HPDE6-E6E7 (cell line): ENCODE measurements at regions not wholly inside any gene's neighbourhood (a gene's known extent, or its start where the extent isn't known, plus 50 kb on each side); places are given as distances from the start of the nearest gene placed in this dataset.
"Not testable (repeated sequence)": the region's sequence is repeated elsewhere in the genome, so short reads cannot be mapped to it uniquely, and the experiment has no call there.

Source experiments
- DNase-seq: peaks from one replicate; pipeline ENCODE4 v3.0.0; 2011; ENCODE audit warnings: missing footprints; ENCODE audit errors: extremely low spot score

- not testable (repeated sequence) for DNase-seq
Measured at GRCh38 chr4:127529879-127530278, 102.9 kb upstream of the INTU start.

- no peak for DNase-seq
Measured at GRCh38 chr4:127533028-127533700, 99.6 kb upstream of the INTU start.

GRCh38 chr4:127534041-127534825 lies 98.5 kb upstream of the INTU start:
- DNase-seq: no peak

DNA sequence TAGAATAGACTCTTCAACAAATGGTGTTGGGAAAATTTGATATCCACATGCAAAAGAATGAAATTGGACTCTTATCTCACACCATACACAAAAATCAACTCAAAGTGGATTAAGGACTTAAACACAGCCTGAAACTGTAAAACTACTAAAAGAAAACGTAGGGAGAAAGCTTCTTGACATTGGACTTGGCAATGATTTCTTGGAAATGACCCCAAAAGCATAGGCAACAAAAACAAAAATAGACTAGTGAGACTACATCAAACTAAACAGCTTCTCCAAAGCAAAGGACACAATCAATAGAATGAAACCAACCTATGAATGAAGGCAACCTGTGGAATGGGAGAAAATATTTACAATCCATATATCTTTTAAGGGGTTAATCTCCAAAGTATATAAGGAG lies 94.7 kb upstream of the INTU start:
- DNase-seq: no peak

DNA sequence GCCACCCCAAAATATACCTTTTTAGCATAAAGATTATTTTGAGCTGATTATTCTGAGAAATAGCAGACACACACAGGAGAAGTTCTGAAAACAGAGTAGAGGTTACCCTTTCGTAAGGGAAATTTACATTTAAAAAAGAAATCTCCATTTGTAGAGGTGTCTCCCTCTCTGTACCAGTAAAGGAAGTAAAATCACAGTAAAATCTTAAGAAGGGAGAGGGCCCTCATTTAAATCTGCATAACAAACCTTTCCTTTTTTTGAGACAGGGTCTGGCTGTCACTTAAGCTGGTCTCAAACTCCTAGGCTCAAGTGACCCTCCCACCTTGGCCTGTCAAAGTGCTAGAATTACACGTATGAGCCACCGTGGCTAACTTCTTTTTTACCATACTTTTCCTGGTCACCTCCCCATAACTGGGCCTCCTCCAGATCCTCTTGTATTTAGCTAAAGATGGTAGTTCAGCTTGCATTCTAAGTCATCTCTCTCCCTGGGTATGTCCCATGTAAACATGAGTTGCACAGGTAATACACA lies 92.2 kb upstream of the INTU start:
- no peak for DNase-seq

DNA sequence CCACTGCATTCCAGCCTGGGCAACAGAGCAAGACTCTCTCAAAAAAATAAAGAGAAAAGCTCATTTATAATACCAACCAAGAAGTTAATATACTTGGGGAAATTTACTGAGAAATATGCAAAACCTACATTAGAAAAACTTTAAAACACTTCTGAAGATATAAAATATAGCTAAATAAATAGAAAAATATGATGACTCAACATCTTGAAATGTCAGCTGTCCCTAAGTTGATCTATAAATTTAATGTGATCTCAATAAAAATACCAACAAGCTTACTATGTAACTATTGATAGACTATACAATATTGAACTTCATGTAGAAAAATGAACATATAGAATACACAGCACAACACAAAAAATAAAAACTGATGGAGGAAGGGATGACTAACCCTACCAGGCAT lies 87.5 kb upstream of the INTU start:
- no peak for DNase-seq

DNA sequence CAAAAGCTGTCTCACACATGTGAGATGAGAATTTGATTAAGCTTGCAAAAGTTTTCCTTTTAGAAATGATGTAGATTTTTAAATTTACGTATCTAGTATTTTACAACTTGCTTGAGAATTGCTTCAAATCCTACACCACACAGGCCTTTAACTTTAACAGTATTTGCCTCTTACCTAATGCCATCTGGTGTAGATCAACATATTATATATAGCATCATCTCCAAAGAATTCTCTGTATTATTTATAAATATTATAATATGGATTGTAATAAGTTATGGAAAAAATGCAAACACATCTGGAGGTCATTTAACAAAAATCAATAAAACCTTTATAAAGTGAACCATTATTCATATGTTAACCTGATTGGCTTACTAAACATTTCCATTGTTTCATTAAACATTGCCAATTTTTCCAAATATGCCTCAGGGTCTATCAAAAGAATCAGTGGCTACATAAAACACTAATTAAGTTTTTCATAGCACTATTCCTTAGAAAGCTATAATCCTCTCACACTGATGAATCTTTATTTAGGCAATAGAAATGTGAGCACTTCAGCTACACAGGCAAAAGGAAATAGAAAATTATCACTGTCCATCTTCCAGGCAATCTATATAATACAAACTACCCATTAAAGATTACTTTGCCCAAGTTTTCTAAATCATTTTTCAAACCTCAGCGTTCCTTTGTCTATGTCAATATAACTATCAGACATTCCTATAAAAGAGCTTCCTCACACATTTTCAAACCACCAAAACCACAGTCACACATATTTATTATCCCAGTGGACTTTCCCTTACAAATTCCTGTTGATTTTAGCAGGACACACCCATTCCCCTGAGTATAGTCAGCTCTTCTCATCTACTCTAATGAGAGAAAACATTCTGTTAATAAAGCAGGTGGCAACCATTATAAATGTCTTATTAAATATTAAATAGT lies 83.5 kb upstream of the INTU start:
- no peak for DNase-seq

GRCh38 chr4:127555106-127555505 lies 77.7 kb upstream of the INTU start:
- DNase-seq: no peak

GRCh38 chr4:127558088-127558487 lies 74.7 kb upstream of the INTU start:
- DNase-seq: no peak

DNA sequence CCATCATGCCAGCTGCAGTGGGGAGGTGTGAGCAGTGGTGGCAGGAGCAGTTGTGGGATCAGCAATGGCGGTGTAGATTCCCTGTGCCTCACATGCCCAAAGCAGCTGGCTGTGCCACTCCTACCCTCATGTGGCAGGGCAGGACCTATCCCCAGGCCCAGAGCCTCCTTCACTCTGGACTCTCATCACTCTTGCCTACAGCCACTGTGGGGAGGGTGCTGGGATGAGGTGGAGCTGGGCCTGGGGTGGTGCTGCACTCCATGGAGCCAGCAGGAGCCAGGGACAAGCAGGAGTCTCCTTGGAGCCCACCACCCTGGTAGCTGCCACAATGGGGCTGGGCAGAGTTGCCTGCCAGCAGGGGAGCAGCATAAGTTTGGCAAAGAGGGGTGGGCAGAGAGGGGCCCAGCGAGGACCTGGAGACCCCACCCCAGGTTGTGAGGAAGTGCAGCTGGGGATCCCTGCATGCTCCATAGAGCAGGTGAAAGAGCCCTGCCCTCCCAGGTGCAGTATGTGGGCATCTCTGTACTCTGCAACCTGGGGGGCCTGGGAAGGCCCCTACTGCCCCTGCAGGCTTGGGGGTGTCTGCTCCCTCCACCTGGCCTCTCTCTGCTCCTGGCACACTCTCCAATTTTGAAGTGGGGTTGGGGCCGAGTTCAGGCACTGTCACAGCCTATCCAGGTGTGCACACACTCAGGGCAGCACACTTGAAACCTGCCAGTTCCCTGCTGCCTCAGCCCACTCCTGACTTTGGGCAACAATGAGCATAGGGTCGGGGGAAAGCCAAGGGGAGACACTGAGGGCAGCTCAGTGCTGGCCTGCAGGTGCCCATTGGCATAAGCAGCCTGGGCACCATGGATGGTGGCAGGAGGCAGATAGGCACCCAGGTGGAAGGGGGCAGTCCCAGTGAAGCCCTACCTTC lies 74.0 kb upstream of the INTU start:
- DNase-seq: no peak

GRCh38 chr4:127559981-127560380 lies 72.8 kb upstream of the INTU start:
- no peak for DNase-seq

DNA sequence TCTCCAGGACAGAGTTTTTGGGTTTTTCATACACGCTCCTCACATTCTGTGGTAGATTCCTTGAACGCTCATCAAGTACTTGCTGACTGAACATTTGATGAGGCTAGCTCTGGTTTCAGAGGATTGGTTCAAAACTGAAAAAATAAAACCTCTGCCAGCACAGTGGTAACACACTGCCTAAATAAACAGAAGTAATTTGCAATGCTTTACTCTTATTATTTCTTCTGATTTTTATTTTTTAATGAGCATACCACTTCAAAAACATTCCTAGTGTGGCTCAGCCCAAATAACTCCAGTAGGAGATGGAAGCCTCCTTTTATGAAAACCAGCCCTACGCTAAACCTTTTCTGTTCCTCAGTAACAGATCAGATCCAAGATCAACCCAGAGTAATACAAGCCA lies 72.0 kb upstream of the INTU start:
- DNase-seq: no peak

DNA sequence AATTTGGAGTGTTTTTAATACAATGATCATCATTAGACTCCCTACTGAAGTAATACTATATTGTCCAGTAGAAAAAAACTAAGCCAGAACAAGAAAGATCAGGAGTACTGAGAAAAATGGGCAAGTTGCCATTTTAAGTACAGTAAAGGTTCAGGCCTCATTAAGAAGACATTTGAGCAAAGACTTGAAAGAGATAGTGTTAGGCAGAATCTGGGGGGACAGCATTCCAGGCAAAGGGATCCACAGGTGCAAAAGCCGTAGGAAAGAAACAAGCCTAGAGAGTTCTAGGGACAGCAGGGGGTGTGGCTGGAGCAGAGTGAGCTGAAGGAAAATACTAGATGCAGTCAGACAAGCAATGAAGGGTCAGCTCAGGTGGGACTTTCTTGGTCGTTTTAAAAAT lies 58.1 kb upstream of the INTU start:
- DNase-seq: no peak

DNA sequence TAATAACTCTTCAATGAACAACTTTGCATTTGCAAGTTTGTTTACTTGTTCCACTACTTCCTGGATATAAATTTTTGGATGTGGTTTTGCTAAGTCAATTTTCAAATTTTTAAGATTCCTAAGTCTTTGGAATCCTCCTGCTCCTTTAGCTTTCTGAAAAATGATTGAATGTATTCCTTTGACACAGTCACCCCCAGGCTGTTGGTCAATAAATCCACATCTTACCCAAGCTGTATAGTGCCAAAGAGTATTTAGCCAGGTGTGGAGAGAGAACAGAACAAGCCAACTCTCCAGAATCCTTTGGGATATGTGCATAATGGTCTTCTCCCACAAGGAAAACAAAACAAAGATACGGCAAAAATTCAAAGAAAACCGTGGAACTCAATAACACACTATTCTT lies 56.9 kb upstream of the INTU start:
- DNase-seq: no peak

GRCh38 chr4:127578491-127578890 lies 54.3 kb upstream of the INTU start:
- no peak for DNase-seq

DNA sequence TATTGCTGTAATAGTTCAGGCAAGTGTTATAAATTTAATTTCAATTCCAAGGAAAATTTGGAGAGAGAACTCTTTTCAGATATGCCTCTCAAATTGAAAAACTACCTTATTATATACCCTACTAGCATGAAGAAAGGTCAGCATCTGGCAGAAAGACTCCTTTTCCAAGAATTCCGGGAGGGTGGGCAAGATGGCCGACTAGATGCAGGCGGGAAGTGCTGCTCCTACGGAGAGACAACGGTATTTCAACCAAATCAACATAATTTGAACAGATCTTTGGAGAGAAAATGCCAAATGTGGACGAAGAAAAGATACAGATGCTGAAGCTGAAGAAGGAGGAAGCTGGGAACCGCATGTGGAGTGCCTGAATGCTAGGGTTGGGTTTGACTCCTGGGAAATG lies 53.8 kb upstream of the INTU start:
- DNase-seq: no peak

- no peak for DNase-seq
Measured at GRCh38 chr4:127579821-127580220, 52.9 kb upstream of the INTU start.

- DNase-seq: no peak
Measured at GRCh38 chr4:127580300-127580699, 52.5 kb upstream of the INTU start.

- no peak for DNase-seq
Measured at GRCh38 chr4:127580891-127581290, 51.9 kb upstream of the INTU start.
